Lower leg skin (tissue), 3 donors: ENCODE measurements at regions not wholly inside any gene's neighbourhood (a gene's known extent, or its start where the extent isn't known, plus 50 kb on each side); places are given as distances from the start of the nearest gene placed in this dataset.

Source experiments
- POLR2A ChIP-seq, 2 donors: fragments of 450-650 bp; IDR thresholded peaks; one replicate each; pipeline ENCODE4 v1.6.1; 2016 to 2017; ENCODE audit warnings: antibody characterized with exemption in 2 of 2, mild to moderate bottlenecking in 1 of 2, moderate library complexity in 1 of 2
- TF ChIP-seq, protein P1 (sequence below), 3 donors: fragments of 450-650 bp; IDR thresholded peaks; one replicate each; pipeline ENCODE4 v1.5.1; 2016; ENCODE audit warnings: antibody characterized with exemption in 3 of 3, mild to moderate bottlenecking in 3 of 3, moderate library complexity in 2 of 3

DNA sequence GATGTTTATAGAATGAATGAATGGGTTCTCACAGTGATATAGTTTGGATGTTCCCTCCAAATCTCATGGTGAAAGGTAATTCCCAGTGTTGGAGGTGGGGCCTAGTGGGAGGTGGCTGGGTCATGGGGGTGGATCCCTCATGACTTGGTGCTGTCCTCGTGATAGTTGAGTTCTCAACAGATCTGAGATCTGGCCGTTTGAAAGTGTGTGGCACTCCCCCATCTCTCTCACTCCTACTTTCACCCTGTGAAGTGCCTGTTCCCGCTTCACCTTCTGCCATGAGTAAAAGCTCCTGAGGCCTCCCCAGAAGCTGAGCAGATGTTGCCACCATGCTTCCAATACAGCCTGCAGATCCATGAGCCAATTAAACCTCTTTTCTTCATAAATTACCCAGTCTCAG lies 170.8 kb upstream of the LINGO1 start:
- TF ChIP-seq, protein P1, sequence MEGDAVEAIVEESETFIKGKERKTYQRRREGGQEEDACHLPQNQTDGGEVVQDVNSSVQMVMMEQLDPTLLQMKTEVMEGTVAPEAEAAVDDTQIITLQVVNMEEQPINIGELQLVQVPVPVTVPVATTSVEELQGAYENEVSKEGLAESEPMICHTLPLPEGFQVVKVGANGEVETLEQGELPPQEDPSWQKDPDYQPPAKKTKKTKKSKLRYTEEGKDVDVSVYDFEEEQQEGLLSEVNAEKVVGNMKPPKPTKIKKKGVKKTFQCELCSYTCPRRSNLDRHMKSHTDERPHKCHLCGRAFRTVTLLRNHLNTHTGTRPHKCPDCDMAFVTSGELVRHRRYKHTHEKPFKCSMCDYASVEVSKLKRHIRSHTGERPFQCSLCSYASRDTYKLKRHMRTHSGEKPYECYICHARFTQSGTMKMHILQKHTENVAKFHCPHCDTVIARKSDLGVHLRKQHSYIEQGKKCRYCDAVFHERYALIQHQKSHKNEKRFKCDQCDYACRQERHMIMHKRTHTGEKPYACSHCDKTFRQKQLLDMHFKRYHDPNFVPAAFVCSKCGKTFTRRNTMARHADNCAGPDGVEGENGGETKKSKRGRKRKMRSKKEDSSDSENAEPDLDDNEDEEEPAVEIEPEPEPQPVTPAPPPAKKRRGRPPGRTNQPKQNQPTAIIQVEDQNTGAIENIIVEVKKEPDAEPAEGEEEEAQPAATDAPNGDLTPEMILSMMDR (IDR thresholded peaks at IDR 0.05) = no peak
- TF ChIP-seq POLR2A (IDR thresholded peaks at IDR 0.05) = no peak
